ENCODE measurements at regions not wholly inside any gene's neighbourhood (a gene's known extent, or its start where the extent isn't known, plus 50 kb on each side); places are given as distances from the start of the nearest gene placed in this dataset.

GRCh38 chr13:38166116-38166515, 183.5 kb upstream of the UFM1 start:
- no peak overlapping the region for H3K23ac ChIP-seq (ENCODE audit: low read length)
- H3K9ac ChIP-seq (ENCODE audit: low read length): no peak overlapping the region
- no CpG with 5 or more reads among the region's 2 CpGs for WGBS (ENCODE audit: extremely low coverage, insufficient coverage, insufficient read length)
- no peak overlapping the region for H2AFZ ChIP-seq (ENCODE audit: insufficient read depth, low read length, poor library complexity)
- no peak overlapping the region for H4K91ac ChIP-seq (ENCODE audit: low read depth, low read length)
- no peak overlapping the region for H3K4ac ChIP-seq (ENCODE audit: low read depth, low read length)
- no peaks in the 10 kb centered on the region for H3K9me3 ChIP-seq (ENCODE audit: insufficient read depth, low read depth, low read length)
- no peak for DNase-seq
- H3K4me3 ChIP-seq (ENCODE audit: low read depth, low read length): no peak overlapping the region
- H3K27me3 ChIP-seq (ENCODE audit: insufficient read depth, low read length): no peaks in the 10 kb centered on the region
- H3K79me1 ChIP-seq (ENCODE audit: low read length): no peaks in the 10 kb centered on the region
- H2BK120ac ChIP-seq (ENCODE audit: insufficient read depth, low read length, poor library complexity): no peak overlapping the region
- no peak overlapping the region for H3K4me2 ChIP-seq (ENCODE audit: low read length)
- no peak overlapping the region for H2AK5ac ChIP-seq (ENCODE audit: low read length)
- no peak overlapping the region for H2BK12ac ChIP-seq (ENCODE audit: low read length)
- no peaks in the 10 kb centered on the region for H3K4me1 ChIP-seq (ENCODE audit: control insufficient read depth in 1 of 2, insufficient read depth in 2 of 2, low read length in 2 of 2)
- H3K14ac ChIP-seq (ENCODE audit: low read length): no peak overlapping the region
- no peak overlapping the region for H3K18ac ChIP-seq (ENCODE audit: low read length)
- H4K8ac ChIP-seq (ENCODE audit: low read depth, low read length): no peak overlapping the region
- no peaks in the 10 kb centered on the region for H3K36me3 ChIP-seq (ENCODE audit: control insufficient read depth in 1 of 2, insufficient read depth in 2 of 2, low read length in 2 of 2)
- no peak overlapping the region for H3K27ac ChIP-seq (ENCODE audit: low read depth, low read length)
- H3K79me2 ChIP-seq (ENCODE audit: control insufficient read depth, insufficient read depth, low read length, poor library complexity): no peaks in the 10 kb centered on the region
- H2BK5ac ChIP-seq (ENCODE audit: low read depth, low read length, poor library complexity): no peak overlapping the region
- no peak overlapping the region for H4K12ac ChIP-seq (ENCODE audit: low read depth, low read length)

GRCh38 chr13:38160131-38160530, 189.5 kb upstream of the UFM1 start:
- H3K36me3 ChIP-seq (ENCODE audit: control insufficient read depth in 1 of 2, insufficient read depth in 2 of 2, low read length in 2 of 2): no peaks in the 10 kb centered on the region
- no peak overlapping the region for H3K23ac ChIP-seq (ENCODE audit: low read length)

GRCh38 chr13:38159710-38160109, 189.9 kb upstream of the UFM1 start:
- H2BK5ac ChIP-seq (ENCODE audit: low read depth, low read length, poor library complexity): no peak overlapping the region
- no peaks in the 10 kb centered on the region for H3K9me3 ChIP-seq (ENCODE audit: insufficient read depth, low read depth, low read length)
- H3K18ac ChIP-seq (ENCODE audit: low read length): no peak overlapping the region
- no peak overlapping the region for H3K23ac ChIP-seq (ENCODE audit: low read length)
- H3K4me2 ChIP-seq (ENCODE audit: low read length): no peak overlapping the region
- no peak overlapping the region for H3K4me3 ChIP-seq (ENCODE audit: low read depth, low read length)
- H3K36me3 ChIP-seq (ENCODE audit: control insufficient read depth in 1 of 2, insufficient read depth in 2 of 2, low read length in 2 of 2): no peaks in the 10 kb centered on the region
- DNase-seq: no peak
- H3K27me3 ChIP-seq (ENCODE audit: insufficient read depth, low read length): no peaks in the 10 kb centered on the region
- no peaks in the 10 kb centered on the region for H3K79me1 ChIP-seq (ENCODE audit: low read length)
- H3K9ac ChIP-seq (ENCODE audit: low read length): no peak overlapping the region
- no peaks in the 10 kb centered on the region for H3K4me1 ChIP-seq (ENCODE audit: control insufficient read depth in 1 of 2, insufficient read depth in 2 of 2, low read length in 2 of 2)
- no peak overlapping the region for H2AK5ac ChIP-seq (ENCODE audit: low read length)
- no peak overlapping the region for H3K27ac ChIP-seq (ENCODE audit: low read depth, low read length)
- no CpG with 5 or more reads among the region's 1 CpG for WGBS (ENCODE audit: extremely low coverage, insufficient coverage, insufficient read length)
- H4K8ac ChIP-seq (ENCODE audit: low read depth, low read length): no peak overlapping the region
- no peak overlapping the region for H4K12ac ChIP-seq (ENCODE audit: low read depth, low read length)
- H2BK120ac ChIP-seq (ENCODE audit: insufficient read depth, low read length, poor library complexity): no peak overlapping the region
- H2AFZ ChIP-seq (ENCODE audit: insufficient read depth, low read length, poor library complexity): no peak overlapping the region
- no peaks in the 10 kb centered on the region for H3K79me2 ChIP-seq (ENCODE audit: control insufficient read depth, insufficient read depth, low read length, poor library complexity)
- no peak overlapping the region for H4K91ac ChIP-seq (ENCODE audit: low read depth, low read length)
- no peak overlapping the region for H3K4ac ChIP-seq (ENCODE audit: low read depth, low read length)
- H3K14ac ChIP-seq (ENCODE audit: low read length): no peak overlapping the region
- no peak overlapping the region for H2BK12ac ChIP-seq (ENCODE audit: low read length)

More at GRCh38 chr13:38160131-38160530, 189.5 kb upstream of the UFM1 start:
- Histone ChIP-seq H3K9me3 (ENCODE audit: insufficient read depth, low read depth, low read length) (no peaks in the 10 kb centered on the region), H4K8ac (ENCODE audit: low read depth, low read length) (no peak overlapping the region), H3K27ac (ENCODE audit: low read depth, low read length) (no peak overlapping the region), H2BK120ac (ENCODE audit: insufficient read depth, low read length, poor library complexity) (no peak overlapping the region), H3K4me1 (ENCODE audit: control insufficient read depth in 1 of 2, insufficient read depth in 2 of 2, low read length in 2 of 2) (no peaks in the 10 kb centered on the region), H4K12ac (ENCODE audit: low read depth, low read length) (no peak overlapping the region), H2BK12ac (ENCODE audit: low read length) (no peak overlapping the region), H3K4me2 (ENCODE audit: low read length) (no peak overlapping the region), H3K14ac (ENCODE audit: low read length) (no peak overlapping the region), H2BK5ac (ENCODE audit: low read depth, low read length, poor library complexity) (no peak overlapping the region), H2AK5ac (ENCODE audit: low read length) (no peak overlapping the region), H3K4ac (ENCODE audit: low read depth, low read length) (no peak overlapping the region), H2AFZ (ENCODE audit: insufficient read depth, low read length, poor library complexity) (no peak overlapping the region), H3K4me3 (ENCODE audit: low read depth, low read length) (no peak overlapping the region), H3K79me1 (ENCODE audit: low read length) (no peaks in the 10 kb centered on the region), H3K27me3 (ENCODE audit: insufficient read depth, low read length) (no peaks in the 10 kb centered on the region), H3K18ac (ENCODE audit: low read length) (no peak overlapping the region), H4K91ac (ENCODE audit: low read depth, low read length) (no peak overlapping the region), H3K79me2 (ENCODE audit: control insufficient read depth, insufficient read depth, low read length, poor library complexity) (no peaks in the 10 kb centered on the region), H3K9ac (ENCODE audit: low read length) (no peak overlapping the region)
- DNase-seq: no peak
- WGBS (ENCODE audit: extremely low coverage, insufficient coverage, insufficient read length): no CpG with 5 or more reads among the region's 3 CpGs

GRCh38 chr13:38147050-38147449, 202.6 kb upstream of the UFM1 start:
- Histone ChIP-seq H3K9me3 (ENCODE audit: insufficient read depth, low read depth, low read length) (no peaks in the 10 kb centered on the region), H3K4me2 (ENCODE audit: low read length) (no peak overlapping the region), H3K23ac (ENCODE audit: low read length) (no peak overlapping the region), H3K4me3 (ENCODE audit: low read depth, low read length) (no peak overlapping the region), H3K79me2 (ENCODE audit: control insufficient read depth, insufficient read depth, low read length, poor library complexity) (no peaks in the 10 kb centered on the region), H2BK5ac (ENCODE audit: low read depth, low read length, poor library complexity) (no peak overlapping the region), H4K8ac (ENCODE audit: low read depth, low read length) (no peak overlapping the region), H2AK5ac (ENCODE audit: low read length) (no peak overlapping the region), H4K12ac (ENCODE audit: low read depth, low read length) (no peak overlapping the region), H3K4me1 (ENCODE audit: control insufficient read depth in 1 of 2, insufficient read depth in 2 of 2, low read length in 2 of 2) (no peaks in the 10 kb centered on the region), H3K9ac (ENCODE audit: low read length) (no peak overlapping the region), H3K79me1 (ENCODE audit: low read length) (no peaks in the 10 kb centered on the region), H2BK12ac (ENCODE audit: low read length) (no peak overlapping the region), H4K91ac (ENCODE audit: low read depth, low read length) (no peak overlapping the region), H3K18ac (ENCODE audit: low read length) (no peak overlapping the region), H3K14ac (ENCODE audit: low read length) (no peak overlapping the region), H3K4ac (ENCODE audit: low read depth, low read length) (no peak overlapping the region), H3K27me3 (ENCODE audit: insufficient read depth, low read length) (no peaks in the 10 kb centered on the region), H2BK120ac (ENCODE audit: insufficient read depth, low read length, poor library complexity) (no peak overlapping the region), H3K27ac (ENCODE audit: low read depth, low read length) (no peak overlapping the region), H3K36me3 (ENCODE audit: control insufficient read depth in 1 of 2, insufficient read depth in 2 of 2, low read length in 2 of 2) (no peaks in the 10 kb centered on the region), H2AFZ (ENCODE audit: insufficient read depth, low read length, poor library complexity) (no peak overlapping the region)
- DNase-seq: no peak
- WGBS (ENCODE audit: extremely low coverage, insufficient coverage, insufficient read length): no CpG with 5 or more reads among the region's 3 CpGs
